Spleen (tissue), 7 donors: ENCODE measurements at regions not wholly inside any gene's neighbourhood (a gene's known extent, or its start where the extent isn't known, plus 50 kb on each side); places are given as distances from the start of the nearest gene placed in this dataset.

Source experiments
- CTCF ChIP-seq, 11 experiments: fragments of 200-600 bp in 7 of 11; fragments of 450-650 bp in 4 of 11; sonication (generic) in 4 of 11; IDR thresholded peaks in 8 of 11; conservative IDR thresholded peaks in 3 of 11; 1 replicate in 7 of 11; 2 replicates in 4 of 11; pipeline versions ENCODE4 v1.4.0 to v1.8.0; 2016 to 2021; ENCODE audit warnings: antibody characterized with exemption in 11 of 11, inconsistent platforms in 4 of 11, mild to moderate bottlenecking in 1 of 11
- POLR2A ChIP-seq, 3 donors: fragments of 450-650 bp; IDR thresholded peaks; one replicate each; pipeline ENCODE4 v1.5.1; 2017; ENCODE audit warnings: antibody characterized with exemption in 3 of 3, mild to moderate bottlenecking in 1 of 3
- POLR2AphosphoS5 ChIP-seq, 3 donors: sonication (generic); formaldehyde crosslinking; IDR thresholded peaks; one replicate each; pipeline ENCODE4 v1.5.1; 2017; ENCODE audit warnings: antibody characterized with exemption in 3 of 3
- donor health status: DM: no; HTN: no; CAD: no; lungs with moderate emphysema.
- donor health status: DM: no; HTN: no; CAD: no.
- donor health status: DM: no; HTN: no; CAD: no.

- no peak for TF ChIP-seq CTCF (IDR thresholded peaks at IDR 0.05 in 8 of 11, conservative IDR thresholded peaks at IDR 0.05 in 3 of 11)
- TF ChIP-seq POLR2A (IDR thresholded peaks at IDR 0.05), result no peak
- no peak for TF ChIP-seq POLR2AphosphoS5 (IDR thresholded peaks at IDR 0.05)
These were observed 470.7 kb upstream of the B3GAT1 start for GRCh38 chr11:134882671-134883297.
